ENCODE measurements at regions not wholly inside any gene's neighbourhood (a gene's known extent, or its start where the extent isn't known, plus 50 kb on each side); places are given as distances from the start of the nearest gene placed in this dataset.

DNA sequence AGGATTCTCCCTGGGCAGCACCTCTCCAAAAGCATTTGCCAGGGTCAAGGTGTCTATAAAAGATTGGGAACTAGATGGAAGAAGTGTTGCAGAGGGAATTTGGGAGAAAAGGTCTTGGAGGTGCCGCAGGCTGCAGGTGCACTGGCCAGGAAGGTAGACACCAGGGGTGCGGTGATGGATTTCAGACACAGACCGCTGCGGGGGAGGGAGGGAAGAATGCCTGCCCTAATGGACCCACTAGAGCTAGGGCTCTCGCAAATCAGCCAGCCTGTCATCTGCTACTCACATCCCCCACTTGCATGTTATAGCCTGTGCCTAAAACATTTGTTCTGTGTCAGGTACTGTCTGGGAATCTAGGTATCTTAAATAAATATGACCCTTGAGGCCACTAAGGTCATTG lies 193.6 kb upstream of the SLC24A3 start:
- no peak for TF ChIP-seq CTCF (IDR thresholded peaks at IDR 0.05)
- TF ChIP-seq POLR2A (IDR thresholded peaks at IDR 0.05): no peak

Data from heart left ventricle (tissue), 13 donors.